ENCODE measurements at regions not wholly inside any gene's neighbourhood (a gene's known extent, or its start where the extent isn't known, plus 50 kb on each side); places are given as distances from the start of the nearest gene placed in this dataset.
A peak's percentile ranks its signal among the peaks of the same experiment; 100 is the strongest.

DNA sequence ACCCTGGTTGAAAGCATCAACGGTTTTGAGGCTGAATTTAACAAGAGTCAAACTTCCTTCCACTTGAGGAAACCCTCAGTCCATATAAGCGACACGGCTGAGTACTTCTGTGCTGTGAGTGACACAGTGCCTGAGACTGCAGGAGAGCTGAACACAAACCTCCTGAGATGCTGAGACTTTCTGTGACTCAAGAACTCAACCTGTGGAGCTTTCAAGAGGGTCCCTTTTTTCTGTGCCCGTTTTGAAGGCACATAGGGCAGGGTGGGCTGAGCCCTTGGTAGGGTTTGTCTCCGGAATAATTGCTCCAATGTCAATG is 305.3 kb upstream of the OR4E1 start:
- H3K9me3 ChIP-seq: no peaks in the 10 kb centered on the region
- WGBS, 5 donors: 51 to 70% (median 59%) methylated on average over 5 of the region's 5 CpGs
- TF ChIP-seq POLR2A (IDR thresholded peaks at IDR 0.05) (no peak), POLR2AphosphoS5 (IDR thresholded peaks at IDR 0.05) (no peak)
- TF ChIP-seq, protein P1, sequence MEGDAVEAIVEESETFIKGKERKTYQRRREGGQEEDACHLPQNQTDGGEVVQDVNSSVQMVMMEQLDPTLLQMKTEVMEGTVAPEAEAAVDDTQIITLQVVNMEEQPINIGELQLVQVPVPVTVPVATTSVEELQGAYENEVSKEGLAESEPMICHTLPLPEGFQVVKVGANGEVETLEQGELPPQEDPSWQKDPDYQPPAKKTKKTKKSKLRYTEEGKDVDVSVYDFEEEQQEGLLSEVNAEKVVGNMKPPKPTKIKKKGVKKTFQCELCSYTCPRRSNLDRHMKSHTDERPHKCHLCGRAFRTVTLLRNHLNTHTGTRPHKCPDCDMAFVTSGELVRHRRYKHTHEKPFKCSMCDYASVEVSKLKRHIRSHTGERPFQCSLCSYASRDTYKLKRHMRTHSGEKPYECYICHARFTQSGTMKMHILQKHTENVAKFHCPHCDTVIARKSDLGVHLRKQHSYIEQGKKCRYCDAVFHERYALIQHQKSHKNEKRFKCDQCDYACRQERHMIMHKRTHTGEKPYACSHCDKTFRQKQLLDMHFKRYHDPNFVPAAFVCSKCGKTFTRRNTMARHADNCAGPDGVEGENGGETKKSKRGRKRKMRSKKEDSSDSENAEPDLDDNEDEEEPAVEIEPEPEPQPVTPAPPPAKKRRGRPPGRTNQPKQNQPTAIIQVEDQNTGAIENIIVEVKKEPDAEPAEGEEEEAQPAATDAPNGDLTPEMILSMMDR (IDR thresholded peaks at IDR 0.05 in 8 of 11, conservative IDR thresholded peaks at IDR 0.05 in 3 of 11): no peak
- no peak overlapping the region for H3K4me3 ChIP-seq
- H3K36me3 ChIP-seq: no peaks in the 10 kb centered on the region
- peaks cover 0 to 14% (median 0%) of the 10 kb centered on the region in 7 donors for H3K27me3 ChIP-seq (replicated peaks in 1 of 7)
- DNase-seq: no peak
- intact Hi-C loops (cut with DNase I; ENCODE audit: low total_unique reads): no loop called here
- H3K4me1 ChIP-seq: no peaks in the 10 kb centered on the region
- no peak overlapping the region for H3K27ac ChIP-seq

DNA sequence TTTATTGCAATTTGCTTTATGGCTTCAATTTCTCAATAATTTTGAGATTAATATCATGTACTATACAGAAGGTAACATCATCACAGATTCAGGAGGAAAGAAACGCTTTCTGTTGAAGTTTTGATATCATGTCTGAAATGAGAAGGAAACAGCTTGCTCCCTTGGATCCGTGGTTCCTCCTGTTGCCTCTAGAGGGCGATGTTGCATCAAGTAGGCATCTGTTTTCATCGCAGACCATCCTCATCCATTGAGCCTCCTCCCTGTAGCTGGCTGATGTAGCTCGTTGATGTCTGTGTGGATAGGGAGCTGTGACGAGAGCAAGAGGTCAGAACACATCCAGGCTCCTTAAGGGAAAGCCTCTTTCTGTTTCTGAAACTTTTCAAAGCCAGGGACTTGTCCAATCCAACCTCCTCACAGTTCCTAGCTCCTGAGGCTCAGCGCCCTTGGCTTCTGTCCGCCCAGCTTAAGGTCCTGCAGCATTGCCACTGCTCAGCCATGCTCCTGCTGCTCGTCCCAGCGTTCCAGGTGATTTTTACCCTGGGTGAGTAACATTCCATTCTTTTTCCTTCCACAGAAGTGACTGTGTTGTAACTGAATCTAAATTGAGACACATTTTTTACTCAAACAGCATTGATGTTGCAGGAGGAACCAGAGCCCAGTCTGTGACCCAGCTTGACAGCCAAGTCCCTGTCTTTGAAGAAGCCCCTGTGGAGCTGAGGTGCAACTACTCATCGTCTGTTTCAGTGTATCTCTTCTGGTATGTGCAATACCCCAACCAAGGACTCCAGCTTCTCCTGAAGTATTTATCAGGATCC is 304.8 kb upstream of the OR4E1 start:
- H3K27me3 ChIP-seq (replicated peaks in 1 of 7): peaks cover 0 to 14% (median 0%) of the 10 kb centered on the region in 7 donors
- WGBS, 5 donors: 39 to 44% (median 41%) methylated on average over 11 of the region's 11 CpGs
- intact Hi-C loops (cut with DNase I; ENCODE audit: low total_unique reads): no loop called here
- H3K4me3 ChIP-seq: no peak overlapping the region
- no peaks in the 10 kb centered on the region for H3K9me3 ChIP-seq
- peak; percentile 75 for DNase-seq
- no peak for TF ChIP-seq POLR2AphosphoS5 (IDR thresholded peaks at IDR 0.05)
- TF ChIP-seq, protein P1 (IDR thresholded peaks at IDR 0.05 in 8 of 11, conservative IDR thresholded peaks at IDR 0.05 in 3 of 11): peak; percentile 32 to 81 (median 58)
- H3K27ac ChIP-seq: no peak overlapping the region
- H3K36me3 ChIP-seq: no peaks in the 10 kb centered on the region
- H3K4me1 ChIP-seq: no peaks in the 10 kb centered on the region

DNA sequence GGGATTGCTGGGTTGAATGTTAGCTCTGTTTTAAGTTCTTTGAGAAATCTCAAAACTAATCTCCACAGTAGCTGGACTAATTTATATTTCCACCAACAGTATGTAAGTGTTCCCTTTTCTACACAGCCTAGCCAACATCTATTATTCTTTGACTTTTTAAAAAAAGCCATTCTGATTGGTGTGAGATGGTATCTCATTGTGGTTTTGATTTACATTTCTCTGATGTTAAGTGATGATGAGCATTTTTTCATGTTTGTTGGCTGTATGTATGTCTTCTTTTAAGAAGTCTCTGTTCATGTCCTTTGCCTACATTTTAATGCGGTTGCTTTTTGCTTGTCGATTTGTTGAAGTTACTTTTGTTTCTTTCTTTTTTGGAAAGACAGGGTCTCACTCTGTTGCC is 301.1 kb upstream of the OR4E1 start:
- no peak overlapping the region for H3K4me3 ChIP-seq
- no peaks in the 10 kb centered on the region for H3K4me1 ChIP-seq
- intact Hi-C loops (cut with DNase I; ENCODE audit: low total_unique reads): no loop called here
- no peak for TF ChIP-seq POLR2AphosphoS5 (IDR thresholded peaks at IDR 0.05)
- TF ChIP-seq POLR2A (IDR thresholded peaks at IDR 0.05): no peak
- TF ChIP-seq, protein P1 (IDR thresholded peaks at IDR 0.05 in 8 of 11, conservative IDR thresholded peaks at IDR 0.05 in 3 of 11): no peak
- peaks cover 0 to 14% (median 0%) of the 10 kb centered on the region in 7 donors for H3K27me3 ChIP-seq (replicated peaks in 1 of 7)
- no peaks in the 10 kb centered on the region for H3K36me3 ChIP-seq
- 75 to 88% (median 85%) methylated on average over 2 of the region's 2 CpGs for WGBS, 5 donors
- no peak overlapping the region for H3K27ac ChIP-seq
- DNase-seq: no peak
- no peaks in the 10 kb centered on the region for H3K9me3 ChIP-seq

DNA sequence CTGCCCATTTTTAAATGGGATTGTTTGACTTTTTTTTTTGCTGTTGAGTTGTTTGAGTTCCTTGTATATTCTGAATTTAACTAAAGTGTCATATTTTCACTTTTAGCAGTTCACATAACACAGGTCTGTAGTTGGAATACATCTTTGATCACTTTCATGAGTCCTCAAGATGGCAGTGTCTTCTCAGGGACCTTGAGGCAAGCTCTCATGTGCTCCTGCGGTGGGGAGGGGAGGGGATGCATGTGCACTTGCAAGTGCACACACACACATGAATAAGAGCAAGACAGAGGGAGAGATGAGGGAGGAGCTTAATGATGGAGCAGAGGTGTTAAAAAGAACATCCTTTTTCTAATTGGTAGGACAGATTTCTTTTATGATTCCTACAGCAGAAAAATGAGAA is 291.4 kb upstream of the OR4E1 start:
- DNase-seq: no peak
- 68 to 89% (median 77%) methylated on average over 1 of the region's 1 CpG for WGBS, 5 donors
- H3K27ac ChIP-seq: no peak overlapping the region

More for the DNA sequence above, 291.4 kb upstream of the OR4E1 start:
- no peaks in the 10 kb centered on the region for H3K4me1 ChIP-seq
- intact Hi-C loops (cut with DNase I; ENCODE audit: low total_unique reads): no loop called here
- no peak overlapping the region for H3K4me3 ChIP-seq
- peaks cover 0 to 4% (median 0%) of the 10 kb centered on the region in 7 donors for H3K27me3 ChIP-seq (replicated peaks in 1 of 7)
- TF ChIP-seq, protein P1 (IDR thresholded peaks at IDR 0.05 in 8 of 11, conservative IDR thresholded peaks at IDR 0.05 in 3 of 11): no peak
- TF ChIP-seq POLR2A (IDR thresholded peaks at IDR 0.05): no peak
- no peak for TF ChIP-seq POLR2AphosphoS5 (IDR thresholded peaks at IDR 0.05)
- no peaks in the 10 kb centered on the region for H3K36me3 ChIP-seq
- no peaks in the 10 kb centered on the region for H3K9me3 ChIP-seq
